HCT116 (cell line): ENCODE measurements at regions not wholly inside any gene's neighbourhood (a gene's known extent, or its start where the extent isn't known, plus 50 kb on each side); places are given as distances from the start of the nearest gene placed in this dataset.

Source experiments
- ATAC-seq: fragments of 200-7000 bp; cut with Tn5 transposase; 2 replicates; pipeline ENCODE4 v1.9.1; 2020; ENCODE audit warnings: mild to moderate bottlenecking, moderate library complexity
- BruUV-seq: library from RNA; stranded (reverse); fragments of 400-500 nt; replicated peaks from 2 replicates; lab custom pipeline; 2021; lab: Mats Ljungman, UMichigan
- CTCF ChIA-PET: fragments of 300-600 bp; sonication (Branson Sonifier 250); formaldehyde crosslinking; loops from one replicate; lab custom pipeline; 2021; ENCODE audit warnings: antibody characterized with exemption; lab: Charles Lee
- POLR2A ChIA-PET: fragments of 300-600, 350-600 bp; sonication (Branson Sonifier 250); formaldehyde crosslinking; loops from one replicate; lab custom pipeline; 2021; ENCODE audit warnings: antibody characterized with exemption; lab: Charles Lee
- RAD21 ChIA-PET, 2 experiments: fragments of 300-600 bp; sonication (Branson Sonifier 250); formaldehyde crosslinking; loops; one replicate each; lab custom pipeline; 2023; ENCODE audit warnings: low total read pairs in 2 of 2; ENCODE audit not compliant: uncharacterized antibody in 2 of 2, unreplicated experiment in 2 of 2, low non-redundant PET in 1 of 2; lab: Charles Lee
- DNase-seq: peaks from one replicate; pipeline ENCODE4 v3.0.0-alpha.2; 2010; ENCODE audit warnings: low read depth, low spot score
- H2AFZ ChIP-seq: fragments of 200-600 bp; shearing (Covaris generic), sonication (generic); 2 replicates; pipeline ENCODE4 v1.6.1; 2017; ENCODE audit warnings: low read depth, mixed run types, mixed read lengths, antibody characterized with exemption, low read length; ENCODE audit not compliant: poor library complexity, severe bottlenecking
- H3K27ac ChIP-seq: 2 replicates; pipeline ENCODE4 v1.5.1; 2012; ENCODE audit warnings: low read depth, low read length
- H3K27me3 ChIP-seq: fragments of 200-600 bp; sonication (generic); 2 replicates; pipeline ENCODE4 v1.6.1; 2016; ENCODE audit warnings: mixed run types, low read length, mixed read lengths; ENCODE audit not compliant: insufficient read depth
- H3K36me3 ChIP-seq, 2 experiments: fragments of 200-500 bp in 1 of 2; fragments of 200-600 bp in 1 of 2; sonication (Bioruptor generic) in 1 of 2; sonication (generic) in 1 of 2; 2 replicates each; pipeline versions ENCODE4 v1.5.1 to v1.6.1; 2014 to 2016; ENCODE audit warnings: low read length in 2 of 2, inconsistent platforms in 1 of 2, mixed read lengths in 1 of 2, mixed run types in 1 of 2; ENCODE audit not compliant: insufficient read depth in 2 of 2, control insufficient read depth in 1 of 2
- H3K4me1 ChIP-seq, 2 experiments: fragments of 200-600 bp in 1 of 2; sonication (generic) in 1 of 2; 2 replicates each; pipeline versions ENCODE4 v1.5.1 to v1.6.1; 2012 to 2017; ENCODE audit warnings: low read length in 2 of 2, inconsistent platforms in 1 of 2, mild to moderate bottlenecking in 1 of 2, mixed read lengths in 1 of 2, mixed run types in 1 of 2, moderate library complexity in 1 of 2; ENCODE audit not compliant: insufficient read depth in 2 of 2, control insufficient read depth in 1 of 2
- H3K4me2 ChIP-seq: fragments of 200-600 bp; sonication (generic); 2 replicates; pipeline ENCODE4 v1.6.1; 2017; ENCODE audit warnings: mixed run types, low read length, mixed read lengths
- H3K4me3 ChIP-seq, 2 experiments: fragments of 200-600 bp in 1 of 2; sonication (generic) in 1 of 2; replicated peaks in 1 of 2; 2 replicates each; pipeline ENCODE4 v1.5.1; 2011 to 2016; ENCODE audit warnings: low read length in 2 of 2, control low read depth in 1 of 2, low read depth in 1 of 2, mild to moderate bottlenecking in 1 of 2, mixed read lengths in 1 of 2, mixed run types in 1 of 2
- H3K79me2 ChIP-seq: fragments of 200-600 bp; sonication (generic); 2 replicates; pipeline ENCODE4 v1.6.1; 2017; ENCODE audit warnings: mild to moderate bottlenecking, mixed run types, low read length, moderate library complexity, mixed read lengths; ENCODE audit not compliant: insufficient read depth
- H3K9ac ChIP-seq: fragments of 200-600 bp; sonication (generic); 2 replicates; pipeline ENCODE4 v1.6.1; 2016; ENCODE audit warnings: low read length, mixed read lengths
- H3K9me2 ChIP-seq: fragments of 200-600 bp; sonication (generic), shearing (Covaris generic); 2 replicates; pipeline ENCODE4 v1.6.1; 2017; ENCODE audit warnings: mixed run types, mild to moderate bottlenecking, moderate library complexity; ENCODE audit not compliant: insufficient read depth
- H3K9me3 ChIP-seq, 2 experiments: fragments of 200-500 bp in 1 of 2; fragments of 200-600 bp in 1 of 2; sonication (Bioruptor generic) in 1 of 2; sonication (generic) in 1 of 2; 2 replicates each; pipeline ENCODE4 v1.6.1; 2014 to 2017; ENCODE audit warnings: low read length in 2 of 2, mixed read lengths in 2 of 2, inconsistent platforms in 1 of 2, low read depth in 1 of 2, mild to moderate bottlenecking in 1 of 2, mixed run types in 1 of 2, moderate library complexity in 1 of 2; ENCODE audit not compliant: control insufficient read depth in 1 of 2, insufficient read depth in 1 of 2
- H4K20me1 ChIP-seq: fragments of 200-600 bp; sonication (generic), shearing (Covaris generic); 2 replicates; pipeline ENCODE4 v1.6.1; 2017; ENCODE audit warnings: mixed run types, mild to moderate bottlenecking, moderate library complexity; ENCODE audit not compliant: insufficient read depth
- EZH2phosphoT487 ChIP-seq: fragments of 200-600 bp; IDR thresholded peaks from 2 replicates; pipeline ENCODE4 v1.6.1; 2018; ENCODE audit warnings: antibody characterized with exemption, borderline replicate concordance
- FOSL1 ChIP-seq: IDR thresholded peaks from 2 replicates; pipeline ENCODE4 v1.6.1; 2012; ENCODE audit warnings: low read depth
- POLR2AphosphoS5 ChIP-seq: IDR thresholded peaks from 2 replicates; pipeline ENCODE4 v1.6.1; 2011; ENCODE audit warnings: mild to moderate bottlenecking, low read depth, low read length, moderate library complexity
- RAD21 ChIP-seq: IDR thresholded peaks from 2 replicates; pipeline ENCODE4 v1.6.1; 2012; ENCODE audit warnings: low read depth, mild to moderate bottlenecking
- TCF7L2 ChIP-seq: IDR thresholded peaks from 2 replicates; pipeline ENCODE4 v1.7.0; 2011; ENCODE audit warnings: borderline replicate concordance, inconsistent platforms; ENCODE audit not compliant: insufficient read depth, insufficient read length; ENCODE audit errors: extremely low read depth
- ZFX ChIP-seq: fragments of 450-650 bp; IDR thresholded peaks from 2 replicates; pipeline ENCODE4 v1.6.1; 2017
- intact Hi-C: fragments of 100-400 bp; cut with micrococcal nuclease; formaldehyde crosslinking; loops from 2 replicates; pipeline ENCODE4 v1.10.0; 2022
- TF ChIP-seq, protein P1 (sequence below), 3 experiments: fragments of 200-600 bp in 1 of 3; sonication (generic) in 1 of 3; IDR thresholded peaks in 2 of 3; conservative IDR thresholded peaks in 1 of 3; 2 replicates each; pipeline ENCODE4 v1.5.1; 2012 to 2017; ENCODE audit warnings: low read depth in 2 of 3, low read length in 2 of 3, antibody characterized with exemption in 1 of 3, borderline replicate concordance in 1 of 3, control low read depth in 1 of 3, mild to moderate bottlenecking in 1 of 3, mixed read lengths in 1 of 3, mixed run types in 1 of 3, moderate library complexity in 1 of 3; ENCODE audit not compliant: insufficient read depth in 1 of 3
- TF ChIP-seq, protein P2 (sequence below): IDR thresholded peaks from 2 replicates; pipeline ENCODE4 v1.6.1; 2012; ENCODE audit warnings: low read depth
- TF ChIP-seq, protein P3 (sequence below): IDR thresholded peaks from 2 replicates; pipeline ENCODE4 v1.6.1; 2012

DNA sequence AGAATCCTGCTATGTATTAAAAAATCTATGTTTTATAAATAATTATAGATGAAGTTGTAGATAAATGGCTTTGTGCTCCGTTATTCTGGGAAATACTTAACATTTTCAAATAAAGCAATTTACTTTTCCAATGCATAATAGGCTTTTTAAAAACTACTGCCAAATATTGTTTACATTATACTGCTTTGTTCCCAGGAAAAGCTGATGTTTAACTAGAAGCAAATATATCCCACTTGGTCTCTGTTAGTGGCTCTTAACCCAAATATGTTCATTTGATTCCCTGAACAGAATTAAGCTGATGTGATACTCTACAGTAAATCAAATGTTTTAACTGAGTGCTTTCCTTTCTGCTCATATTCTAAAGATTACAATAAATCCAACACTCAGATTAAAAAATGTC lies 326.3 kb downstream of the SLCO4C1 start:
- DNase-seq (no peak), ATAC-seq (no peak)
- no peak overlapping the region for H3K4me3 ChIP-seq
- ChIA-PET POLR2A (no interaction called here), RAD21 (no interaction called here), CTCF (no interaction called here)
- no peaks in the 10 kb centered on the region for H3K9me3 ChIP-seq
- no peaks in the 10 kb centered on the region for H3K79me2 ChIP-seq
- BruUV-seq, result no TSS peak
- intact Hi-C loops, result no loop called here
- no peak overlapping the region for H3K9ac ChIP-seq
- no peaks in the 10 kb centered on the region for H3K27me3 ChIP-seq
- TF ChIP-seq FOSL1 (no peak), EZH2phosphoT487 (no peak), TCF7L2 (no peak), ZFX (no peak), POLR2AphosphoS5 (no peak), RAD21 (no peak)
- TF ChIP-seq, protein P1, sequence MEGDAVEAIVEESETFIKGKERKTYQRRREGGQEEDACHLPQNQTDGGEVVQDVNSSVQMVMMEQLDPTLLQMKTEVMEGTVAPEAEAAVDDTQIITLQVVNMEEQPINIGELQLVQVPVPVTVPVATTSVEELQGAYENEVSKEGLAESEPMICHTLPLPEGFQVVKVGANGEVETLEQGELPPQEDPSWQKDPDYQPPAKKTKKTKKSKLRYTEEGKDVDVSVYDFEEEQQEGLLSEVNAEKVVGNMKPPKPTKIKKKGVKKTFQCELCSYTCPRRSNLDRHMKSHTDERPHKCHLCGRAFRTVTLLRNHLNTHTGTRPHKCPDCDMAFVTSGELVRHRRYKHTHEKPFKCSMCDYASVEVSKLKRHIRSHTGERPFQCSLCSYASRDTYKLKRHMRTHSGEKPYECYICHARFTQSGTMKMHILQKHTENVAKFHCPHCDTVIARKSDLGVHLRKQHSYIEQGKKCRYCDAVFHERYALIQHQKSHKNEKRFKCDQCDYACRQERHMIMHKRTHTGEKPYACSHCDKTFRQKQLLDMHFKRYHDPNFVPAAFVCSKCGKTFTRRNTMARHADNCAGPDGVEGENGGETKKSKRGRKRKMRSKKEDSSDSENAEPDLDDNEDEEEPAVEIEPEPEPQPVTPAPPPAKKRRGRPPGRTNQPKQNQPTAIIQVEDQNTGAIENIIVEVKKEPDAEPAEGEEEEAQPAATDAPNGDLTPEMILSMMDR (IDR thresholded peaks at IDR 0.05 in 2 of 3, conservative IDR thresholded peaks at IDR 0.05 in 1 of 3; ENCODE audit: borderline replicate concordance in 1 of 3, insufficient read depth in 1 of 3, low read depth in 2 of 3, low read length in 2 of 3), result no peak
- TF ChIP-seq, protein P2, sequence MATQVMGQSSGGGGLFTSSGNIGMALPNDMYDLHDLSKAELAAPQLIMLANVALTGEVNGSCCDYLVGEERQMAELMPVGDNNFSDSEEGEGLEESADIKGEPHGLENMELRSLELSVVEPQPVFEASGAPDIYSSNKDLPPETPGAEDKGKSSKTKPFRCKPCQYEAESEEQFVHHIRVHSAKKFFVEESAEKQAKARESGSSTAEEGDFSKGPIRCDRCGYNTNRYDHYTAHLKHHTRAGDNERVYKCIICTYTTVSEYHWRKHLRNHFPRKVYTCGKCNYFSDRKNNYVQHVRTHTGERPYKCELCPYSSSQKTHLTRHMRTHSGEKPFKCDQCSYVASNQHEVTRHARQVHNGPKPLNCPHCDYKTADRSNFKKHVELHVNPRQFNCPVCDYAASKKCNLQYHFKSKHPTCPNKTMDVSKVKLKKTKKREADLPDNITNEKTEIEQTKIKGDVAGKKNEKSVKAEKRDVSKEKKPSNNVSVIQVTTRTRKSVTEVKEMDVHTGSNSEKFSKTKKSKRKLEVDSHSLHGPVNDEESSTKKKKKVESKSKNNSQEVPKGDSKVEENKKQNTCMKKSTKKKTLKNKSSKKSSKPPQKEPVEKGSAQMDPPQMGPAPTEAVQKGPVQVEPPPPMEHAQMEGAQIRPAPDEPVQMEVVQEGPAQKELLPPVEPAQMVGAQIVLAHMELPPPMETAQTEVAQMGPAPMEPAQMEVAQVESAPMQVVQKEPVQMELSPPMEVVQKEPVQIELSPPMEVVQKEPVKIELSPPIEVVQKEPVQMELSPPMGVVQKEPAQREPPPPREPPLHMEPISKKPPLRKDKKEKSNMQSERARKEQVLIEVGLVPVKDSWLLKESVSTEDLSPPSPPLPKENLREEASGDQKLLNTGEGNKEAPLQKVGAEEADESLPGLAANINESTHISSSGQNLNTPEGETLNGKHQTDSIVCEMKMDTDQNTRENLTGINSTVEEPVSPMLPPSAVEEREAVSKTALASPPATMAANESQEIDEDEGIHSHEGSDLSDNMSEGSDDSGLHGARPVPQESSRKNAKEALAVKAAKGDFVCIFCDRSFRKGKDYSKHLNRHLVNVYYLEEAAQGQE, result no peak
- TF ChIP-seq, protein P3, sequence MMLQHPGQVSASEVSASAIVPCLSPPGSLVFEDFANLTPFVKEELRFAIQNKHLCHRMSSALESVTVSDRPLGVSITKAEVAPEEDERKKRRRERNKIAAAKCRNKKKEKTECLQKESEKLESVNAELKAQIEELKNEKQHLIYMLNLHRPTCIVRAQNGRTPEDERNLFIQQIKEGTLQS, result no peak
- no peak overlapping the region for H3K27ac ChIP-seq
- no peaks in the 10 kb centered on the region for H3K4me1 ChIP-seq
- H3K36me3 ChIP-seq, result no peaks in the 10 kb centered on the region
- no peaks in the 10 kb centered on the region for H4K20me1 ChIP-seq
- no peak overlapping the region for H2AFZ ChIP-seq
- no peak overlapping the region for H3K4me2 ChIP-seq
- no peaks in the 10 kb centered on the region for H3K9me2 ChIP-seq
